Osteocyte (in vitro differentiated cells): ENCODE measurements at regions not wholly inside any gene's neighbourhood (a gene's known extent, or its start where the extent isn't known, plus 50 kb on each side); places are given as distances from the start of the nearest gene placed in this dataset.

Experiments
- DNase-seq: peaks from one replicate; pipeline ENCODE4 v3.0.0; 2021; ENCODE audit warnings: mixed read lengths; ENCODE audit not compliant: unreplicated experiment; ENCODE audit errors: extremely low spot score
- H3K27ac Mint-ChIP-seq: one replicate; pipeline ENCODE4 v1.8.0; 2021; ENCODE audit warnings: mild to moderate bottlenecking, mixed read lengths; ENCODE audit not compliant: unreplicated experiment
- H3K27me3 Mint-ChIP-seq: one replicate; pipeline ENCODE4 v1.8.0; 2021; ENCODE audit warnings: mixed read lengths; ENCODE audit not compliant: unreplicated experiment
- H3K36me3 Mint-ChIP-seq: one replicate; pipeline ENCODE4 v1.8.0; 2021; ENCODE audit warnings: mixed read lengths; ENCODE audit not compliant: unreplicated experiment
- H3K4me1 Mint-ChIP-seq: one replicate; pipeline ENCODE4 v1.8.0; 2021; ENCODE audit warnings: mixed read lengths; ENCODE audit not compliant: unreplicated experiment
- H3K4me3 Mint-ChIP-seq: one replicate; pipeline ENCODE4 v1.8.0; 2021; ENCODE audit warnings: mild to moderate bottlenecking, moderate library complexity, mixed read lengths; ENCODE audit not compliant: unreplicated experiment
- H3K9me3 Mint-ChIP-seq: one replicate; pipeline ENCODE4 v1.8.0; 2021; ENCODE audit warnings: mixed read lengths; ENCODE audit not compliant: unreplicated experiment
- CTCF ChIP-seq: fragments of 200-600 bp; sonication (generic); IDR thresholded peaks from 2 replicates; pipeline ENCODE4 v1.5.0; 2021; ENCODE audit warnings: antibody characterized with exemption, mild to moderate bottlenecking, moderate library complexity

- Mint-ChIP-seq H3K9me3 (no peaks in the 10 kb centered on the region), H3K4me1 (no peaks in the 10 kb centered on the region), H3K4me3 (no peak overlapping the region), H3K36me3 (no peaks in the 10 kb centered on the region), H3K27ac (no peak overlapping the region), H3K27me3 (no peaks in the 10 kb centered on the region)
- TF ChIP-seq CTCF = no peak
- no peak for DNase-seq
These were observed 192.1 kb upstream of the ADAMTS16 start for GRCh38 chr5:4947893-4948536.

- Mint-ChIP-seq H3K27ac (no peak overlapping the region), H3K27me3 (no peaks in the 10 kb centered on the region)
These were observed 191.0 kb upstream of the ADAMTS16 start for GRCh38 chr5:4949108-4949507.

GRCh38 chr5:4953576-4953975, 186.6 kb upstream of the ADAMTS16 start:
- no peak overlapping the region for H3K4me3 Mint-ChIP-seq
- H3K27ac Mint-ChIP-seq = no peak overlapping the region
- TF ChIP-seq CTCF = no peak
- H3K27me3 Mint-ChIP-seq = no peaks in the 10 kb centered on the region
- no peaks in the 10 kb centered on the region for H3K4me1 Mint-ChIP-seq
- no peaks in the 10 kb centered on the region for H3K36me3 Mint-ChIP-seq
- H3K9me3 Mint-ChIP-seq = no peaks in the 10 kb centered on the region
- DNase-seq = no peak

More at GRCh38 chr5:4949108-4949507, 191.0 kb upstream of the ADAMTS16 start:
- Mint-ChIP-seq H3K4me3 (no peak overlapping the region), H3K36me3 (no peaks in the 10 kb centered on the region), H3K4me1 (no peaks in the 10 kb centered on the region), H3K9me3 (no peaks in the 10 kb centered on the region)
- no peak for TF ChIP-seq CTCF
- no peak for DNase-seq

GRCh38 chr5:4954048-4954447, 186.1 kb upstream of the ADAMTS16 start:
- DNase-seq = no peak
- H3K4me1 Mint-ChIP-seq = no peaks in the 10 kb centered on the region
- no peaks in the 10 kb centered on the region for H3K27me3 Mint-ChIP-seq
- TF ChIP-seq CTCF = no peak
- no peaks in the 10 kb centered on the region for H3K36me3 Mint-ChIP-seq
- no peak overlapping the region for H3K27ac Mint-ChIP-seq
- H3K4me3 Mint-ChIP-seq = no peak overlapping the region
- no peaks in the 10 kb centered on the region for H3K9me3 Mint-ChIP-seq

GRCh38 chr5:4963265-4963664, 176.9 kb upstream of the ADAMTS16 start:
- Mint-ChIP-seq H3K9me3 (peaks cover 6% of the 10 kb centered on the region), H3K27ac (no peak overlapping the region)

More at GRCh38 chr5:4963265-4963664, 176.9 kb upstream of the ADAMTS16 start:
- Mint-ChIP-seq H3K36me3 (no peaks in the 10 kb centered on the region), H3K4me3 (no peak overlapping the region), H3K4me1 (no peaks in the 10 kb centered on the region), H3K27me3 (no peaks in the 10 kb centered on the region)
- TF ChIP-seq CTCF = no peak
- no peak for DNase-seq
